GM19025 (cell line): ENCODE measurements at regions not wholly inside any gene's neighbourhood (a gene's known extent, or its start where the extent isn't known, plus 50 kb on each side); places are given as distances from the start of the nearest gene placed in this dataset.
"Not testable (repeated sequence)": the region's sequence is repeated elsewhere in the genome, so short reads cannot be mapped to it uniquely, and the experiment has no call there.

ENCODE experiments used
- ATAC-seq: cut with Tn5 transposase; IDR thresholded peaks from one replicate; pipeline ENCODE4 v1.9.1; 2021; ENCODE audit warnings: mild to moderate bottlenecking, low read depth, moderate library complexity; ENCODE audit not compliant: unreplicated experiment

DNA sequence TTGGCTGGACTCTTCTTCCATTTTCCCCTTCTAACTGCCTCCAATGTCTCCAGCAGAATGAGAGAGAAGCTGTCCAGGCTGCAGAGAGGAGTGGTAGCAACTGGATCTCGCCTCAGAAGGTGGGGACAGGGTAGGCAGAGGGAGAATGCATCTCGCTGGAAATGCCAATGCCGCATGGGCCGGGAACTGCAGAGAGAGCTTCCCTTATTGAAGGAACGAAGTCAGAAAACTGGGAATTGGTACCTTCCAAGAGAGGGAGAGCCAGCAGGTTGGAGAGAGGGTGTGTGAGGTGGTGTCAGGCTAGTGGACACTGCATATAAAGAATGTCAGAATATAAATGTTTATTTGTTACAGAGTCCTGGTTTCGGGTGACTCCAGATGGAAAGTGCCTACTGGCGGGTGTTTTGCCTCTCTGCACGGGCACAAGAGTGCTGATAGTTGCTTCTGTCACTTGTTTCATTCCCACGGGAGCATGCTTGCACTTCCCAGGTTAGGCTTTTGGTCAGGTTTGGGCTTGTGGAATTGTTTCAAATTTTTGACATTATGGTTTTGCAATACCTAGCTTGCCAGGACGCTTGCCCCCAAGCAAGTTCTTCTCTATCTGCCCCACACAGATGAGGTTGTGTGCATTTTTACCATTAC, 156.8 kb upstream of the STS start:
- ATAC-seq = no peak

DNA sequence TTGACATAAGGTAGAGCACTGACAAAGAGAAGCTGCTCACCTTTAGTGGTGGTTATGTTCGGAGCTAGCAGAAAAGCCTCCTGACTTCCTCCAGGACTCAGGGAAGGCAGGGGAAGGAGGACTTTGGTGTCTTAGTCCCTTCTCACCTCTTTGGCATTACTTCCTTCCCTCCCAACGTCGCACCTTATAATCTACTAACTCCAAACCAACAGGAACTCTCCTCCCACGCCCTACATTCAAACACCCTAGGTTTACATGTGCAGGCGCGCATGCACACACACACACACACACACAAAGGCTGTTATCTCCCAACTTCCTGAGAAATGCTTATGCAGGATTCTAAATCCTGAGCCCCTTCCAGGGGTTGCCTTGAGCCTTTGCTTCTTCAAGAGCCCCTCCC, 157.7 kb upstream of the STS start:
- ATAC-seq = no peak

DNA sequence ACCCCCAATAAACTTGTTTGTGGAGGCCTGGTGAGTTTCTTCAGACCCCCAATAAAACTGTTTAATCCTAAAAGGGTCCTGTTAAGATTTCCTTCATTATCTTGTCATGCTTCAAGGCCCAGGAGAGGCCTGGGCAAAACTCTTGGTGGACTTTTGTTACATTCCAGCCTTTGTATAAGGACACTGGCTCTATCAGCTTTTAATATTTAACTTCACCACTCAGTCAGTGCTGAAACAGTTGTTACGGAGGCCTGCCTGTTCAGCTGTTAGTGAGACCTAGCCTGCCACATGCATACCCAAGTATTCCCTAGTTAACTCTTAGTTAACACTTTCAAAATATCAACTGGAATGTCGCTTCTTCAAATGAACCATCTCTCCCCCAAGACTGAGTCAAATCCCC, 158.8 kb upstream of the STS start:
- ATAC-seq = not testable (repeated sequence)

DNA sequence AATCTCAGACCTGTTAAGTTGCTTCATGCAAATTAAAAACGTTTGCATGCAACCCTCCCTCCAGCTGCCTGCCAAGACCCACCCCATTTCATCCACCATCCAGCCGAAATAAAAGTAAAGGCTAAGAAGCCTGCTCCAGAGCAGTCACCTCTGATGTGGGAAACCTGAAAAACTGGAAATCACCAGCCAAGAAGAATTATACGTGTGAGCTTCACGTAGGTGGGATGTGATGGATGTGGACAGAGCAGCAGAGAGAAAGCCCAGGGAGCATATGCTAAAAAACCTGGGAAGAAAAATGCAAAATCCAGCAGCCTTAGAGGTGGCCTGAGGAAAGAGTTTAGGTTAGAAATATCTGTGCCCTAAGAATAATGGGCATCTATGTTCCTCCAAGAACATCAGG, 160.6 kb upstream of the STS start:
- no peak for ATAC-seq

DNA sequence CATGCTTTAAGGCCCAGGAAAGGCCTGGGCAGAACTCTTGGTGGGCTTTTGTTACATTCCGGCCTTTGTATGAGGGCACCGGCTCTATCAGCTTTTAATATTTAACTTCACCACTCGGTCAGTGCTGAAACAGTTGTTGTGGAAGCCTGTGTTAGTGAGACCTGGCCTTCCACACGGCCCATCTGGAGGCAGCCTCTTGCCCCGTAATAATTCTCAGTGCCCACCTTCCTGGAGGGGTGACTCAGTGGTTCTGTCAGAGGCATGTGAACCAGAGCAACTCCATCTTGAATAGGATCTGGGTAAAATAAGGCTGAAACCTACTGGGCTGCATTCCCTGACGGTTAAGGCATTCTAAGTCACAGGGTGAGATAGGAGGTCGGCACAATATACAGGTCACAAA, 162.0 kb upstream of the STS start:
- ATAC-seq = no peak

DNA sequence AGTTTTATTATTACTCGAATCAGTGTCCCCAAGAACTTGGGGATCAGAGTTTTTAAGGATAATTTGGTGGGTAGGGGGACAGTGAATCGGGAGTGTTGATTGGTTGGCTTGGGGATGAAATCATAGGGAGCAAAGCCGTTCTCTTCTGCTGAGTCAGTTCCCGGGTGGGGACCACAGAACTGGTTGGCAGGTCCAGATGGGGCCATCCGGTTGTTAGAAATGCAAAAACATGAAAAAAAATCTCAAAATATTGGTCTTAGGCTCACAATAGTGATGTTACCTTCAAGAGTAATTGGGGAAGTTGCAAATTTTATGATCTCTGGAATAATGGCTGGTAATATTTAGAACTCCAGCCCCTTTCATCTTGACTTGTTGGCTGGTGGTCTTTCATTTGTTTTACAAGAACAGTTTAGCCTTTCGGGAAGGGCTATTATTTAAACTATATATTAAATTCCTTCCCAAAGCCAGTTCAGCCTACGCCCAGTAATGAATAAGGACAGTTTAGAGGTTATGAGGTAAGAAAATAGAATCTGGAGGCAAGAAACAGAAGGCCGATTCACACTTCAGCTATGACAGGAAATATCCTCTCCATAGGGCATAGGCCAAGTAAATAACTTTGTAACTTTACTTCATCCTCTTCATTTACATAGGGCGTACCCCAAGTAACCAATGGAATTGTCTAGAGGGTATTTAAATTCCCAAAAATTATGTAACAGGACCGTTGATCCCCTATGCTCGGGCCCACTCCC, 164.1 kb upstream of the STS start:
- no peak for ATAC-seq

DNA sequence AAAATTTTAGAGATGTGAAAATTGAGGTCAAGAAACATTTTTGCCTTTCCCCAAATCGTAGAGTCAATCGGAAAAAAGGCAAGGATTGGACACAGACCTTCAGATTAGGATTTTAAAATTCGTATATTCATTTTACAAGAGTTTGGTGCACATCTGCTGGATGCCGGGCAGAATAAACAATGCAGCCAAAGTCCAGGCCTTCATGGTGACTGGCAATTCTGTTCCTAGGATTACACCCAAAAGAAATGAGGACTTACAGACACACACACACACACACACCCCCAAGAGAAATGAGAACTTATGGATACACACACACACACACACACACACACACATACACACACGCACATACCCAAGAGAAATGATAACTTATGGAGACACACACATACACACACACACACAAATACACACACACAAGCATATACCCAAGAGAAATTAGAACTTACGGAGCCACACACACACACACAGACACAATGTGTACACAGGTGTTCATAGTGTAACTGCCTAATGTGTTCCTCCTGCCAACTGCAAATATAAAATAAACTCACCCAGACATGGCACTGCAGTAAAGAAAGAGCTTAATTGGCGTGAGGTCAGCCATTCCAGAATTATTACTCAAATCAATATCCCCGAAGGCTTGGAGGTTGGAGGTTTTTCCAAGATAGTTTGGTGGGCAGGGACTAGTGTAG, 165.7 kb upstream of the STS start:
- no peak for ATAC-seq

DNA sequence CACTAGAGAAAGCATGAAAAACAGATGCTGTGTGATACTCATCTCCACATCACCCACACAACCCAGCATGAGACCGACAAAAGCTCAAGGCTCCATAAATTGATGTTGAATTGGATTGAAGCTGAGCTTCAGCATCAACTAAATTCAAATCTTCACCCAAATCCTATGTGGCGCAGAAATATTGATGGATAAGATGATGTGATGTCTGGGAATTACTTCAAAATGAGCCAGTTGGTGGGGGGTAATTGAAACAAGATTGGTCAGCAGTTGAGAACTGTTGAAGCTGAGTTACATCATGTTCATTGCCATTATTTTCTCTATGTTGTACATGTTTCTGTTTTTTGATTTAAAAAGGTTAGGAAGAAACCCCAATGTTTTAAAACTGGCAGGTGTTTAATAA, 166.5 kb upstream of the STS start:
- ATAC-seq = no peak

DNA sequence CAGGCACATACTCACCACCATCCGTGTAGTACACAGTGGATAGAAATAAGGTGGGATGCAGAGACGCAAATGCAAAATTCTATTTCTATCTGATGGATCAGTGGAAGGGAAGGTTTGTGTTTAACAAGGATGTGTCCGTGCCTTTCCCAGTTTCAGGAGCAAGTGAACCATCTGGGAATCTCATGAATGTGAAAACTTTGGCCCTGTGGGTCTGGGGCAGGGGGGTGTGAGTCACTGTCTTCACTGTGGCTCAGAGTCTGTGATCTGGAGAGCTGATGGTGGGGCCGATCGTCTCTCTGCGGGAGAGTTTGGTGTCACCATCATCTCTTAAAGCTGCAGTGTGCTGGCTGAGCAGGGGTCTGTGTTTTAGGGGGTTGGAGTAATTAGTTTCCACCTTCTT, 179.3 kb upstream of the STS start:
- no peak for ATAC-seq

DNA sequence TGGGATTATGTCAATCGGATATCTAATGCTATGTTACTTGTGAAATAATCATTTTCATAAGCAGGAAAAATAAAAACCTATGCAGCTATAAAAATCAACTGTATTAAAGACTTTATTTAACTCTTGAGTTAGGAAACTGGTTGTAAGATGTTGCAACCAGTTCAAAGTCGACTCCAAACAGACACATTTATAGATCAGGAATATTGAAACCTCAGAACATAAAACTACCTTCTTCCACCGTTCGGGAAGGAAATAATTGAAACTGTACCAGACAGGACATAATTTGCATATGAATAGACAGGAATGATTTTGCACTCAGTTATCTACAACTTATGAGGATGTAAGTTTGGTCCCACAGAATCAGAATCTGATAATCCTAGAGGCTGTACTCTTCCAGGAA, 181.8 kb upstream of the STS start:
- no peak for ATAC-seq

DNA sequence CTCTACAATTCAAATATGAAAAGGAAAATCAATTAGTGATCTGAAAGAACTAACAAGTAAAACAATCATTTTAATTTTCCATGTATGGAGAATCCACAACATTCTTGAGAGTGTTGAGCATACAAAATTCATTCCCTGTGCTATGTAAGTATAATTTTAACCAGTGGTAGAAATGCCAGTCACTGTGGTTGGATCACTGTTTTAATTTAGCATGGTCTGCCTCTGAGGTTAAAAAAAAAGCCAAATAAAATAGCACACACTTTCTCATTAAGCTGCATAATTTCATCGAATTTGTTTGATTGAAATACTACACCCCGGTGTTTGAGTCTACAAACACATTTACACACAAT, 185.5 kb upstream of the STS start:
- ATAC-seq = no peak

DNA sequence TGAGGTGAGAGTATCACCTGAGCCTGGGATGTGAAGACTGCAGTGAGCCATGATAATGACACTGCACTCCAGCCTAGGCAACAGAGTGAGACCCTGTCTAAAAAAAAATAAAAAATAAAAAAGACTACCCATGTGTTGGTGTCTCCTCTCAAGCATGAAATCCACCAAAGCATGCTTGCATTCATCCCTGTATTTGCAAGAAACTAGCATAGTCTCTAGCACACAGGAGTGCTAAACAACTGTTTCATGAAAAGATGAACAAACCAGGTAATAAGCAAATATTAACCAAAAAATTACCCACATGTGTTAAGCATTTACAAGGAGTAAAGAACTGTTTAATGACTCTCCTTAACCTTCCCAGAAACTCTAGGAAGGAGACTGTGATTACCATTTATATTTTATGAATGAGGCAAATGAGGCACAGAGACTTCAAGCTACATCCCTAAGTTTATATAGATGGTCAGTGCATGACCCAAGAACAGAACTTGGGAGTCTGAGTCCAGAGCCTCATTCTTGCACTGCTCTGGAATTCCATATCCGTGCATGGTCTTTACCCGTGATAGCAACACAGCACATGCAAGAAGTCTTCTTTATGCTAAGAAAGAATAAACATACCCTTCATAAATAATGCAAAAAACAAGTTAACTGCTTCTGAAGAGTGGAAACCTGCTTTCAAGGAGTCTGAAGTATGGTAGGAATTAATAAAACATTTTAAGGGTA, 186.1 kb upstream of the STS start:
- no peak for ATAC-seq

DNA sequence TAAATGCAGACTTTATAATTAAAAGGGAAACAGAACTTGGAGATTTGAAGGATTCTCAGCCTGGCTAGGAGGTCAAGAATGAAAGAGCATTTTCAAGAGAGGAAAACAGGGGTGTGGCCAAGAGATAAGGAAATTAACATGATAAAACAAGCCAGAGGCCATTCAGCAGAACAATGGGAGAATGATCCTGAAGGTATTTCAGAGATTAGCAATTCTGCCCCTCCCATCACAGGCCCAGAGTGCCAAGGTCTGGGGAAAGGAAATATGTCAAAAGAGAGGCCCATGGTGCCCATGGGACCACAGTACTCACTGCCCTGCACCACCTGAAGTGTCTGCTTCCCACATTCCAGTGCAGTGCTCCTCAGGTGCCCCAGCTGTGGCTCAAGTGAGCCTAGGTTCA, 188.5 kb upstream of the STS start:
- no peak for ATAC-seq

DNA sequence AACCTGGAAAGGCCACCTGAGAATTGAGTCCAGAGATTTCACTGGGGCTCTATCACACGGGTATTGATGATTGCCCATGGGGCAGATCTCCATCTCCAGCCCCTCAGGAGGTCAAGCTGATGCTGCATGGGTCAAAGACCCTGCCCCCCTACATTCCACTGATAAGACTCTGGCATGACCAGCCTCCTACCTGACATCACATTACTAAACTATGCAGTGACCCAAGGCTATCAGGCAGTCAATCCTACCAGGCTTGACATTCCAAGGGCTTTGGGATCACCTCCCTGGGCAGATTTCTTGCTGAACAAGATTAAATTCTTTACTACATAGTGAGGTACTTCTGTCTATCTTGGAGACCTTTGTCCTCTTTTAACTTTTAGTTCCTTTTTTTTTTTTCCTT, 192.7 kb upstream of the STS start:
- no peak for ATAC-seq

DNA sequence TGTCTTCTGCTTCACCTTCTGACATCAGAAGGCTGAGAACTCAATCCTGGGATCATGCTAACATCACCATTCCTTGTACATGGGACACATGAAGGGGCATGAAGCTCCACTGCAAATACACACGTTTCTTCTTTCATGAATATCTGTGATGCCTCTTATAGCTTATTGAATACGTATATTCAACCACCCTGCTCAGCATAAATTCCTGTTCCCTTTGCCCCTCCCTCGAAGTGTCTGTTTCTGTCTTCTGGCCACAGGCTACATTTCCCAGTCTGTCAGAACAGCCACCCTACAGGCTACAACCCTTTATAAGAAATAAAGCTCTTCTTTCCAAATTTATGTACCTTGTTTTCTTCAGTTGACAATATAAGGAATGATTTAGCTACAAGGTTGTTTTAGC, 201.3 kb upstream of the STS start:
- no peak for ATAC-seq

DNA sequence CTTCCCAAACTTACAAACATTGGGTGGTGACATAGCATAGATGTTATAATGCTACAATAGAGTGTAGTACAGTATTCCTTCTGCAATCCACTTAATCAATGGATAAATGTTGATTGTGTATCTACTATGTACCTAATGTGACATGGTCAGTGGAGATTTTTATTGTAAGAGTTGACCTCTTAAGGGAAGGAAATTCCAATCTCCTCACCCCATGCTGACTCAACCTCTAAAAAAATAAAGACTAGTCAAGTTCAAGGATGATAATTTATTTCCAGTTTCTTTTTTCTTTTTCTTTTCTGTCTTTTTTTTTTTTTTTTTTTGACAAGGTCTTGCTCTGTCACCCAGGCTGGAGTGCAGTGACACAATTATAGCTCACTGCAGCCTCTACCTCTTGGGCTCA, 206.5 kb upstream of the STS start:
- no peak for ATAC-seq

DNA sequence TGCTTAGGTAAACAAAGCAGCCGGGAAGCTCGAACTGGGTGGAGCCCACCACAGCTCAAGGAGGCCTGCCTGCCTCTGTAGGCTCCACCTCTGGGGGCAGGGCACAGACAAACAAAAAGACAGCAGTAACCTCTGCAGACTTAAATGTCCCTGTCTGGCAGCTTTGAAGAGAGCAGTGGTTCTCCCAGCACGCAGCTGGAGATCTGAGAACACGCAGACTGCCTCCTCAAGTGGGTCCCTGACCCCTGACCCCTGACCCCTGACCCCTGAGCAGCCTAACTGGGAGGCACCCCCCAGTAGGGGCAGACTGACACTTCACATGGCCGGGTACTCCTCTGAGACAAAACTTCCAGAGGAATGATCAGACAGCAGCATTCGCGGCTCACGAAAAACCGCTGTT, 214.6 kb upstream of the STS start:
- not testable (repeated sequence) for ATAC-seq

DNA sequence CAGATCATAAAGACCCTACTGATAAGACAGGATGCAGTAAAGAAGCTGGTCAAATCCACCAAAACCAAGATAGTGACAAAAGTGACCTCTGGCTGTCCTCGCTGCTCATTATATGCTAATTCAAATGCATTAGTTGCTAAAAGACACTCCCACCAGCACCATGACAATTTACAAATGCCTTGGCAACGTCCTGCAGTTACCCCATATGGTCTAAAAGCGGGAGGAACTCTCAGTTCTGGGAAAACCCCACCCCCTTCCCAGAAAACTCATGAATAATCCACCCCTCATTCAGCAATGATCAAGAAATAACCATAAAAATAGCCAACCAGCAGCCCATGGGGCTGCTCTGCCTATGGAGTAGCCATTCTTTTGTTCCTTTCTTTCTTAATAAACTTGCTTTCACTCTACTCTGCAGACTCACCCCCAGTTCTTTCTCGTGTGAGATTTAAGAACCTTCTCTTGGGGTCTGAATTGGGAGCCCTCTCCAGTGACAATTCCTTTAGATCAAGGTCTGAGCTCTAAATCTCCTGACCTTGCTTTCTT, 217.1 kb upstream of the STS start:
- ATAC-seq = no peak

DNA sequence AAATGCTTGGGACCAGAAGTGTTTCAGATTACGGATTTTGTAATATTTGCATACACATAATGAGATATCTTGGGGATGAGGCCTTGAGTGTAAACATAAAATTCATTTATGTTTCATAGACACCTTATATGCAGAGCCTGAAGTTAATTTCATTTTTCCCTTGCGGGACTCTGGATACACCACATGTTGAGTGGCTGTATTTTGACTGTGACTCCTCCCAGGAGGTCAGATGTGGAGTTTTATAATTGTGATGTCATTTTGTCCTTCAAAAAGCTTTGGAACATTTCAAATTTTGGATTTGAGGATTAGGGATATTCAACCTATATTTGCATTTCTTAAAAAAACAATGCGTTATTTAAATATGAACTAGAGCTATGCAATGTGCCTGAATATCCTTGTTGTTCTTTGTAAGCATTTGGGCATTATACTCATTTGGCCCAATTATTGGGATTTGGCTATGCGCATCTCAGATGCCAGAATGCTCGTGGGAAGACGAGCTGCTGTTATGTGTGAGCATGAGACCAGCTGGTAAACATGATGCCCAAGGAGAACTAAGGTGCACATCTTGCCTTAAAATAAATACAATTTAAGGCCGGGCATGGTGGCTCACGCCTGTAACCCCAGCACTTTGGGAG, 223.0 kb upstream of the STS start:
- no peak for ATAC-seq

DNA sequence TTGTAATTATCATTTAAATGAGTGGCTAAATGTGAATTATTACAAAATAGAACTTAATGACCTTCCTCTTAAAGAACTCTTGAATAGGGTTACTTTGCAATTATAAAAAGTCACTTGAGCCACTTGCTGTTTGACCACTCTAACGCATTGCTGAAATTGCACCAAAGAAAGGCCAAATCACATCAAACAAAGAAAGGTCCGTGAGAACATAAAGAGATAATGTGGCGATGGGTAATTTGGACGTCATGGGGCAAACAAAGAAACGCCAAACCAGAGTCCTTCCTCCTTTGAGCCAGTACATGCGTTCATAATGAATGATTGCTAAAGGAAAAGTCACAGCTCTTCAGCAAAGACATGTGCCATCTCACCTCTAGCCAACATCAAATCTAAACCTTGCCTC, 229.8 kb upstream of the STS start:
- ATAC-seq = no peak

DNA sequence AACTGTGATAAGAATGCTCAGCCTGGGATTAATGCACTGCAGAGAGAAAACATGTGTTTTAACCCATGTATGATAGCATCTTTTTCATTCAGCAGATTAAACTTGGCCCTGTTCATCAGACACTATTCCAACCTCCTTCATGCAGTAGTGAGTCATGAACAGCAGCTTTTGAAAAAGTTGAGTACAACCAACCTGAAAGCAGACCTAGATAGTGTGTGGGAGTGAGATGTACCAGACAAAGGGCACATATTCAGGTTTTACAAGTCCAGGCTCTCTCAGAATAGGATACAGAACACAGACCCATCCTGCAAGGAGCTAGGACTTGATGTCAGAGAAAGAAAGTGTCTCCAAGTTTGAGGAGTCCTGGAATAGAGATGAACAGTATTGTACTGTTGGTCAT, 237.3 kb upstream of the STS start:
- no peak for ATAC-seq
